RWPE2 (cell line): ENCODE measurements at regions not wholly inside any gene's neighbourhood (a gene's known extent, or its start where the extent isn't known, plus 50 kb on each side); places are given as distances from the start of the nearest gene placed in this dataset.

Source experiments
- ATAC-seq: fragments of 200-7000 bp; cut with Tn5 transposase; 3 replicates; pipeline ENCODE4 v1.9.1; 2021; ENCODE audit warnings: low read depth
- DNase-seq: peaks from one replicate; pipeline ENCODE4 v3.0.0-alpha.2; 2020; ENCODE audit warnings: low spot score
- H3K27ac ChIP-seq: fragments of 450-650 bp; 2 replicates; pipeline ENCODE4 v1.5.1; 2017; ENCODE audit warnings: mild to moderate bottlenecking; ENCODE audit not compliant: poor library complexity, severe bottlenecking
- H3K27me3 ChIP-seq: fragments of 250-450 bp; sonication (Bioruptor Pico); 2 replicates; pipeline ENCODE4 v1.5.1; 2021; ENCODE audit warnings: mild to moderate bottlenecking, moderate library complexity; ENCODE audit not compliant: insufficient read depth, poor library complexity, severe bottlenecking
- H3K36me3 ChIP-seq: fragments of 250-450 bp; sonication (Bioruptor Pico); 2 replicates; pipeline ENCODE4 v1.5.1; 2020; ENCODE audit warnings: low read depth, mild to moderate bottlenecking, moderate library complexity
- H3K4me1 ChIP-seq: fragments of 250-450 bp; sonication (Bioruptor Pico); 2 replicates; pipeline ENCODE4 v1.5.1; 2021; ENCODE audit warnings: mild to moderate bottlenecking, moderate library complexity; ENCODE audit not compliant: insufficient read depth, poor library complexity, severe bottlenecking
- H3K4me3 ChIP-seq: fragments of 250-450 bp; sonication (Bioruptor Pico); 2 replicates; pipeline ENCODE4 v1.5.1; 2021; ENCODE audit warnings: mild to moderate bottlenecking, moderate library complexity; ENCODE audit not compliant: severe bottlenecking
- H3K9me3 ChIP-seq: fragments of 250-450 bp; sonication (Bioruptor Pico); 2 replicates; pipeline ENCODE4 v1.5.1; 2021; ENCODE audit warnings: mild to moderate bottlenecking, moderate library complexity; ENCODE audit not compliant: severe bottlenecking
- TF ChIP-seq, protein P1 (sequence below): fragments of 450-650 bp; IDR thresholded peaks from one replicate; pipeline ENCODE4 v1.5.1; 2017; ENCODE audit warnings: mild to moderate bottlenecking, moderate library complexity; ENCODE audit not compliant: poor library complexity, severe bottlenecking

- Histone ChIP-seq H3K9me3 (no peaks in the 10 kb centered on the region), H3K27me3 (no peaks in the 10 kb centered on the region), H3K4me1 (no peaks in the 10 kb centered on the region), H3K27ac (no peak overlapping the region), H3K4me3 (no peak overlapping the region), H3K36me3 (no peaks in the 10 kb centered on the region)
- DNase-seq (peak; percentile 58), ATAC-seq (no peak)
- TF ChIP-seq, protein P1, sequence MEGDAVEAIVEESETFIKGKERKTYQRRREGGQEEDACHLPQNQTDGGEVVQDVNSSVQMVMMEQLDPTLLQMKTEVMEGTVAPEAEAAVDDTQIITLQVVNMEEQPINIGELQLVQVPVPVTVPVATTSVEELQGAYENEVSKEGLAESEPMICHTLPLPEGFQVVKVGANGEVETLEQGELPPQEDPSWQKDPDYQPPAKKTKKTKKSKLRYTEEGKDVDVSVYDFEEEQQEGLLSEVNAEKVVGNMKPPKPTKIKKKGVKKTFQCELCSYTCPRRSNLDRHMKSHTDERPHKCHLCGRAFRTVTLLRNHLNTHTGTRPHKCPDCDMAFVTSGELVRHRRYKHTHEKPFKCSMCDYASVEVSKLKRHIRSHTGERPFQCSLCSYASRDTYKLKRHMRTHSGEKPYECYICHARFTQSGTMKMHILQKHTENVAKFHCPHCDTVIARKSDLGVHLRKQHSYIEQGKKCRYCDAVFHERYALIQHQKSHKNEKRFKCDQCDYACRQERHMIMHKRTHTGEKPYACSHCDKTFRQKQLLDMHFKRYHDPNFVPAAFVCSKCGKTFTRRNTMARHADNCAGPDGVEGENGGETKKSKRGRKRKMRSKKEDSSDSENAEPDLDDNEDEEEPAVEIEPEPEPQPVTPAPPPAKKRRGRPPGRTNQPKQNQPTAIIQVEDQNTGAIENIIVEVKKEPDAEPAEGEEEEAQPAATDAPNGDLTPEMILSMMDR, result no peak
These were observed 184.0 kb upstream of the GSE1 start for GRCh38 chr16:85428899-85429775.

DNA sequence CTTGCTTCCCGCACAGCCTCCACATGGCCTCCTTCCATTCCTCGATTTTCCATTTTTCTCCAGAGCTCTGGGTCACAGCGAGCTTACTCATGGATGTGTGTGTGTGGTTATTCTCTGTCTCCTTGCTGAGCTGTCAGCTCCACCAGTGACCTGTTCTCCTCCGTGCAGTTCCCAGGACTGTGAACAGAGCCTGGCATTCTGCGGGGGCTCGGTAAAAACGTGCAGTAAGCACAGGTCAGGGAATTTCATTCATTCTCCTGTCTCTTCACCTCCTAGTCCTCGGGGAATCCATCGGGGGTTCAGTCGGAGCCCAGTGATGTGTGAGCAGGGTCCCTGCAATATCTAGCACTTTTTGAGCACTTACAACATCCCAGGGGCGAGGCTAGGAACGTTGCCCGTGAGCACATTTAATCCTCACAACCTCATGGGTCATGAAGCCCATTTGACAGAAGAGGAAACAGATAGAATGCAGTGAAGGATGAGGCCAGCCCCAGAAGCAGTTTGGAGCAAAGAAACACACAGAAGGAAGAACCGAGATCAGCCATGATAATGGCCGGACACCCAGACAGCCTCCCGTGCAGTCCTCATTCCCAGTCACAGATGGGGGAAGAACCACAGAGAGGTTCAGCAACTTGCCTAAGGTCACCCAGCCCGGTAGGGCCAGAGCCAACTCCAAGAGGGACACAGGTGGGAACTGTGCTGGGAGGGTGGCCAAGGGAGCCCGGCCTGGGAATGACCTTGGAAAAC is 183.2 kb upstream of the GSE1 start:
- TF ChIP-seq, protein P1, result no peak
- no peaks in the 10 kb centered on the region for H3K36me3 ChIP-seq
- H3K27ac ChIP-seq, result no peak overlapping the region
- DNase-seq (peak; percentile 13), ATAC-seq (no peak)
- H3K27me3 ChIP-seq, result no peaks in the 10 kb centered on the region
- H3K9me3 ChIP-seq, result no peaks in the 10 kb centered on the region
- no peaks in the 10 kb centered on the region for H3K4me1 ChIP-seq
- H3K4me3 ChIP-seq, result no peak overlapping the region

- Histone ChIP-seq H3K4me1 (no peaks in the 10 kb centered on the region), H3K4me3 (no peak overlapping the region), H3K36me3 (no peaks in the 10 kb centered on the region), H3K27me3 (no peaks in the 10 kb centered on the region), H3K9me3 (no peaks in the 10 kb centered on the region), H3K27ac (no peak overlapping the region)
- ATAC-seq (no peak), DNase-seq (peak; percentile 55)
- TF ChIP-seq, protein P1, result no peak
These were observed 182.3 kb upstream of the GSE1 start for GRCh38 chr16:85430523-85431421.

DNA sequence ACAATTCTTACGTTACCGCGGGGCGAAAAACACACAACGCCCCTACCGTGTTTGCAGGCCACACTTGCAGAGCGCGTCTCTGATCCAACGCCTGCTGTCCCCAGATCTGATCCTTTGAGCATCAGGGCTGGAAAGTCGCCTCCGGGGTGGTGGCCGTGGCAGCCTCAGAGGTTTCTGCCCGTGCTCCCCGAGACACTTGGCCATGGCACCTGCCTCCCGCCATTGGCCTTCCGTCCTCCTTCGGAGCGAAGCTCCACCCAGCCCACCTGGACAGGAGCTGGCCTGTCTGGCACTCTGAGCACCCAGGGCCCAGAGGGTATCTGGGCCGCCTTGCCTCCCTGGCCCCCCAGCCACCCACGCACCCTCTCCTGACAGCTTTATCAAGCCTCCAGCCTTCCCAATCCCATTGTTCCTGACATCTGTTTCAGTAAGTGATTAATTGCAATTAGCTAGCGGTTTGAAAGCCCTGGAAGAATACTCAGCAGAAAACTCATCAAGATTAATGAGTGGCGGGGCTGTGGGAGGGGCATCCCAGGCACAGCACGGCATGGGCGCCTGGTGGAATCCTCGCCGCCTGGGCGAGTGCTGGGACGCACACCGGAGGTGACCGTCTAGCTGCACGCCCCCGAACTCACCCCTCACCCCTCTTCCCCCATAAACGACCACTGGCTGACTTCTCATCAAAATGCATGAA is 181.5 kb upstream of the GSE1 start:
- H3K4me3 ChIP-seq, result no peak overlapping the region
- peak; percentile 54 for DNase-seq
- no peak for ATAC-seq
- no peak overlapping the region for H3K27ac ChIP-seq
- H3K9me3 ChIP-seq, result no peaks in the 10 kb centered on the region
- H3K4me1 ChIP-seq, result no peaks in the 10 kb centered on the region
- H3K27me3 ChIP-seq, result no peaks in the 10 kb centered on the region
- H3K36me3 ChIP-seq, result no peaks in the 10 kb centered on the region
- TF ChIP-seq, protein P1, result no peak
